ENCODE measurements at regions not wholly inside any gene's neighbourhood (a gene's known extent, or its start where the extent isn't known, plus 50 kb on each side); places are given as distances from the start of the nearest gene placed in this dataset.

DNA sequence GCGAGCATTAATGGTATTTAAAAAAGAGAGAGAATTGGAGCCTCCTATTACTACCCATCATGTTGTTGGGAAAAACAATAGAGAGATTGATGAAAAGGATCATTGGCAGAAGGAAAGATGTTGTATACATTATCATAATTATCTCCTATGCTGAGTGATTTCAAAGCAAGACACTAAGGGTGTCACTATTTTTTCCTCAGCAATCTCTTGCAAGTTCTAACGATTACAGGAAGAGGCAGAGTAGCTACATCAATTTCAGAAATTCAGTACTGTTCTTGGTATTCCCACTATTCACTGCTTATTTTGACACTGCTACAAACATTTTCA lies 891.2 kb downstream of the C6orf118 start:
- no TSS peak for BruUV-seq (replicated peaks)
- Histone ChIP-seq H3K27me3 (ENCODE audit: insufficient read depth, low read length) (no peaks in the 10 kb centered on the region), H3K9me3 (ENCODE audit: control insufficient read depth in 1 of 2, insufficient read depth in 1 of 2, low read depth in 1 of 2, low read length in 2 of 2) (peaks cover 4 to 15% of the 10 kb centered on the region in 2 experiments; a peak in 2 of 4 replicates), H3K4me2 (ENCODE audit: low read length) (no peak overlapping the region), H3K9me2 (ENCODE audit: insufficient read depth) (no peaks in the 10 kb centered on the region), H3K4me3 (replicated peaks in 1 of 2; ENCODE audit: low read depth in 1 of 2, low read length in 2 of 2) (no peak overlapping the region), H4K20me1 (ENCODE audit: insufficient read depth) (no peaks in the 10 kb centered on the region), H3K27ac (ENCODE audit: low read depth, low read length) (no peak overlapping the region), H3K9ac (ENCODE audit: low read length) (no peak overlapping the region), H3K79me2 (ENCODE audit: insufficient read depth, low read length) (no peaks in the 10 kb centered on the region), H2AFZ (ENCODE audit: low read depth, low read length, poor library complexity, severe bottlenecking) (no peak overlapping the region), H3K36me3 (ENCODE audit: control insufficient read depth in 1 of 2, insufficient read depth in 2 of 2, low read length in 2 of 2) (no peaks in the 10 kb centered on the region), H3K4me1 (ENCODE audit: control insufficient read depth in 1 of 2, insufficient read depth in 2 of 2, low read length in 2 of 2) (no peaks in the 10 kb centered on the region)
- ChIA-PET RAD21 (ENCODE audit: low non-redundant PET in 1 of 2, low total read pairs in 2 of 2, uncharacterized antibody in 2 of 2, unreplicated experiment in 2 of 2) (no interaction called here), POLR2A (interaction anchor here (0.6 kb wide), 1 partner anchor 14 kb away, joined by 4 read pairs; no protein-coding TSS in a partner anchor), CTCF (no interaction called here)
- no peak for ATAC-seq
- intact Hi-C loops (cut with micrococcal nuclease), result no loop called here
- TF ChIP-seq JUND (IDR thresholded peaks at IDR 0.05), result no peak
- TF ChIP-seq ZBTB33 (IDR thresholded peaks at IDR 0.05; ENCODE audit: extremely low read depth, insufficient replicate concordance, low read length), result no peak
- no peak for TF ChIP-seq EZH2 (IDR thresholded peaks at IDR 0.05)
- no peak for TF ChIP-seq POLR2AphosphoS5 (IDR thresholded peaks at IDR 0.05; ENCODE audit: low read depth, low read length)
- no peak for TF ChIP-seq SRF (IDR thresholded peaks at IDR 0.05; ENCODE audit: low read depth)
- no peak for TF ChIP-seq ZFX (IDR thresholded peaks at IDR 0.05)
- TF ChIP-seq TCF7L2 (IDR thresholded peaks at IDR 0.05; ENCODE audit: borderline replicate concordance, extremely low read depth, insufficient read depth, insufficient read length), result no peak
- TF ChIP-seq CBX3 (IDR thresholded peaks at IDR 0.05; ENCODE audit: low read depth), result no peak
- TF ChIP-seq FOSL1 (IDR thresholded peaks at IDR 0.05; ENCODE audit: low read depth), result no peak
- TF ChIP-seq ATF3 (IDR thresholded peaks at IDR 0.05), result no peak
- TF ChIP-seq, protein P1, sequence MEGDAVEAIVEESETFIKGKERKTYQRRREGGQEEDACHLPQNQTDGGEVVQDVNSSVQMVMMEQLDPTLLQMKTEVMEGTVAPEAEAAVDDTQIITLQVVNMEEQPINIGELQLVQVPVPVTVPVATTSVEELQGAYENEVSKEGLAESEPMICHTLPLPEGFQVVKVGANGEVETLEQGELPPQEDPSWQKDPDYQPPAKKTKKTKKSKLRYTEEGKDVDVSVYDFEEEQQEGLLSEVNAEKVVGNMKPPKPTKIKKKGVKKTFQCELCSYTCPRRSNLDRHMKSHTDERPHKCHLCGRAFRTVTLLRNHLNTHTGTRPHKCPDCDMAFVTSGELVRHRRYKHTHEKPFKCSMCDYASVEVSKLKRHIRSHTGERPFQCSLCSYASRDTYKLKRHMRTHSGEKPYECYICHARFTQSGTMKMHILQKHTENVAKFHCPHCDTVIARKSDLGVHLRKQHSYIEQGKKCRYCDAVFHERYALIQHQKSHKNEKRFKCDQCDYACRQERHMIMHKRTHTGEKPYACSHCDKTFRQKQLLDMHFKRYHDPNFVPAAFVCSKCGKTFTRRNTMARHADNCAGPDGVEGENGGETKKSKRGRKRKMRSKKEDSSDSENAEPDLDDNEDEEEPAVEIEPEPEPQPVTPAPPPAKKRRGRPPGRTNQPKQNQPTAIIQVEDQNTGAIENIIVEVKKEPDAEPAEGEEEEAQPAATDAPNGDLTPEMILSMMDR (IDR thresholded peaks at IDR 0.05 in 2 of 3, conservative IDR thresholded peaks at IDR 0.05 in 1 of 3; ENCODE audit: borderline replicate concordance in 1 of 3, insufficient read depth in 1 of 3, low read depth in 2 of 3, low read length in 2 of 3), result no peak
- no peak for TF ChIP-seq CEBPB (IDR thresholded peaks at IDR 0.05; ENCODE audit: low read depth)
- no peak for TF ChIP-seq REST (IDR thresholded peaks at IDR 0.05; ENCODE audit: low read depth)
- no peak for TF ChIP-seq YY1 (IDR thresholded peaks at IDR 0.05; ENCODE audit: extremely low read depth, insufficient replicate concordance, low read depth, low read length)
- no peak for TF ChIP-seq EZH2phosphoT487 (IDR thresholded peaks at IDR 0.05; ENCODE audit: borderline replicate concordance)
- DNase-seq (ENCODE audit: low read depth, low spot score), result no peak
